Lung (tissue), 11 donors: ENCODE measurements at regions not wholly inside any gene's neighbourhood (a gene's known extent, or its start where the extent isn't known, plus 50 kb on each side); places are given as distances from the start of the nearest gene placed in this dataset.

ENCODE experiments used
- ATAC-seq: fragments of 200-7000 bp; cut with Tn5 transposase; one replicate; pipeline ENCODE4 v1.9.1; 2020; ENCODE audit warnings: moderate number of reproducible peaks; ENCODE audit not compliant: insufficient read depth, low FRiP score
- DNase-seq, 3 donors: peaks; one replicate each; pipeline ENCODE4 v3.0.0-alpha.2; 2013 to 2017
- H3K27ac ChIP-seq, 2 donors: one replicate each; pipeline ENCODE4 v1.5.1; 2013; ENCODE audit warnings: mild to moderate bottlenecking in 2 of 2, moderate library complexity in 2 of 2, control low read depth in 1 of 2, inconsistent platforms in 1 of 2, low read depth in 1 of 2, low read length in 1 of 2
- H3K27me3 ChIP-seq, 3 donors: one replicate each; pipeline ENCODE4 v1.5.1; 2013; ENCODE audit warnings: low read length in 2 of 3; ENCODE audit not compliant: control insufficient read depth in 3 of 3, insufficient read depth in 3 of 3
- H3K36me3 ChIP-seq, 4 donors: one replicate each; pipeline ENCODE4 v1.5.1; 2013; ENCODE audit warnings: low read length in 4 of 4, mild to moderate bottlenecking in 1 of 4, moderate library complexity in 1 of 4; ENCODE audit not compliant: control insufficient read depth in 4 of 4, insufficient read depth in 4 of 4
- H3K4me1 ChIP-seq, 5 donors: one replicate each; pipeline ENCODE4 v1.5.1; 2013; ENCODE audit warnings: low read length in 5 of 5, mild to moderate bottlenecking in 2 of 5, moderate library complexity in 1 of 5; ENCODE audit not compliant: control insufficient read depth in 5 of 5, insufficient read depth in 5 of 5
- H3K4me3 ChIP-seq: one replicate; pipeline ENCODE4 v1.5.1; 2013; ENCODE audit warnings: mild to moderate bottlenecking, control low read depth, moderate library complexity
- H3K9ac ChIP-seq, 2 donors: one replicate each; pipeline ENCODE4 v1.5.1; 2013; ENCODE audit warnings: low read length in 2 of 2, control low read depth in 1 of 2; ENCODE audit not compliant: insufficient read depth in 1 of 2
- H3K9me3 ChIP-seq, 4 donors: one replicate each; pipeline ENCODE4 v1.5.1; 2013; ENCODE audit warnings: low read length in 3 of 4, mild to moderate bottlenecking in 1 of 4, moderate library complexity in 1 of 4; ENCODE audit not compliant: control insufficient read depth in 4 of 4, insufficient read depth in 3 of 4
- WGBS, 2 donors: extraction: QIAGEN DNeasy Blood & Tissue Kit; methylation state at CpG; one replicate each; pipeline ENCODE4 v1.1.7; 2013; 5-methylcytosine and 5-hydroxymethylcytosine counted together
- TF ChIP-seq, protein P1 (sequence below): IDR thresholded peaks from 2 replicates; pipeline ENCODE4 v1.5.1; 2012; ENCODE audit warnings: mild to moderate bottlenecking; ENCODE audit errors: control extremely low read depth, extremely low read depth
- donor health status: control.
- donor health status: control.
- donor health status: Bipolar disorder and iron deficiency.
- donor health status: healthy.
- donor health status: DM: yes; HTN: yes; CAD: no.

DNA sequence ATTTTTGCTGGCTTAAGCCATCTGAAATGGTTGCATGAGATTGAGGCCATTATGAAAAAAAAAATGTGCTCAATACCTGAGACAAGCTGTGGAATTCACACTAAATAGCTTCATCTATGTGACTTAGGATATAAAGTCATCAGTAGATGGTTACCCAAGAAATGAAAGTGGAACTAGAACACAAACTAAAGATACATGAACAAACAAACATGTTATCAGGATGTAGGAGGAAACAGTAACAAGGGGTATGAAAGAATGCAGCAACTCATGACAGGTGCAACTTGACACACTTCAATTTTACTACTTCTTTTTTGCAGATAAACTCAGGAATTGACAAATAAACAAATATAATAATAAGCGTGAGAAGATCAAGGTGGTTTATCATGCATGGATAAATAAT lies 155.0 kb downstream of the WT1 start:
- 81 to 86% methylated on average over 1 of the region's 1 CpG for WGBS, 2 donors
- Histone ChIP-seq H3K27ac (no peak overlapping the region), H3K36me3 (no peaks in the 10 kb centered on the region), H3K9me3 (peaks cover 0 to 2% (median 0%) of the 10 kb centered on the region in 4 donors), H3K9ac (no peak overlapping the region), H3K4me3 (no peak overlapping the region), H3K27me3 (no peaks in the 10 kb centered on the region), H3K4me1 (no peaks in the 10 kb centered on the region)
- TF ChIP-seq, protein P1, sequence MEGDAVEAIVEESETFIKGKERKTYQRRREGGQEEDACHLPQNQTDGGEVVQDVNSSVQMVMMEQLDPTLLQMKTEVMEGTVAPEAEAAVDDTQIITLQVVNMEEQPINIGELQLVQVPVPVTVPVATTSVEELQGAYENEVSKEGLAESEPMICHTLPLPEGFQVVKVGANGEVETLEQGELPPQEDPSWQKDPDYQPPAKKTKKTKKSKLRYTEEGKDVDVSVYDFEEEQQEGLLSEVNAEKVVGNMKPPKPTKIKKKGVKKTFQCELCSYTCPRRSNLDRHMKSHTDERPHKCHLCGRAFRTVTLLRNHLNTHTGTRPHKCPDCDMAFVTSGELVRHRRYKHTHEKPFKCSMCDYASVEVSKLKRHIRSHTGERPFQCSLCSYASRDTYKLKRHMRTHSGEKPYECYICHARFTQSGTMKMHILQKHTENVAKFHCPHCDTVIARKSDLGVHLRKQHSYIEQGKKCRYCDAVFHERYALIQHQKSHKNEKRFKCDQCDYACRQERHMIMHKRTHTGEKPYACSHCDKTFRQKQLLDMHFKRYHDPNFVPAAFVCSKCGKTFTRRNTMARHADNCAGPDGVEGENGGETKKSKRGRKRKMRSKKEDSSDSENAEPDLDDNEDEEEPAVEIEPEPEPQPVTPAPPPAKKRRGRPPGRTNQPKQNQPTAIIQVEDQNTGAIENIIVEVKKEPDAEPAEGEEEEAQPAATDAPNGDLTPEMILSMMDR: no peak
- no peak for DNase-seq
- ATAC-seq: no peak

DNA sequence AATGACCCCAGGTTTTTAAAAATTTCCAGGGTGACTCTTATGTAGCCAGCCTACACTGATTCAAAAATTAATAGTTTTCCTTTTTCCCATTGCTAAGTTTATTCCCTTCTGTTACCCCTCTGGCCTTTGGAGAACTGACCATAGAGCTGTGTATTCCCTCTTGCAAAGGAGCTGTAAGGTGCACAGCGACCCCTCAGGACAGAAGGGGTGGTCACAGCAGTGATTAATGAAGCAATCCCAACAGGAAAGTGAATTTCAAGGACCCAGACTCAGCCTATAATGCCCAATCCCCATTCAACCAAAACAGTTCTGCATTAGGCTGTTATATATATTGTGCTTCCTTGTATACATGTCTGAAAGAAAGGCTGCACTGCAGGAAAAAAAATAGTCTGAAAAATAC lies 147.1 kb downstream of the WT1 start:
- Histone ChIP-seq H3K9me3 (peaks cover 0 to under 1% (median 0%) of the 10 kb centered on the region in 4 donors), H3K4me3 (no peak overlapping the region), H3K27me3 (no peaks in the 10 kb centered on the region), H3K27ac (no peak overlapping the region), H3K4me1 (peaks cover 0 to 2% (median 0%) of the 10 kb centered on the region in 5 donors), H3K36me3 (no peaks in the 10 kb centered on the region), H3K9ac (no peak overlapping the region)
- WGBS, 2 donors: 40 to 48% methylated on average over 1 of the region's 1 CpG
- DNase-seq: no peak
- TF ChIP-seq, protein P1: no peak
- no peak for ATAC-seq

DNA sequence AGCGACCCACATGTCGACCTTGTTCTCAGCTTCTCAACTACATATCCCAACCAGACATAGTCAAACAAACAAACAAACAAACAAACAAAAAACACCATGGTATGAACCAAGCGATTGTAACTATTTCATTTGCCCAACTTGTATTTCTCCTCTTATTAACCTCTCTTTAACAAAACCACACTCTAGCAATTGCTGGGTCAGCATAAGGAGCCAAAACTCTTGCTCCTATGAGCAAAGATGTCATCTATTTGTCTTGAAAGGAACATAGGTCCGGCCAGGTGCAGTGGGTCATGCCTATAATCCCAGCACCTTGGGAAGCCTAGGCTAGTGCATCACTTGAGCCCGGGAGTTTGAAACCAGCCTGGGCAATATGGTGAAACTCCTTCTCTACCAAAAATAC lies 145.6 kb downstream of the WT1 start:
- peaks cover 0 to 2% (median 0%) of the 10 kb centered on the region in 5 donors for H3K4me1 ChIP-seq
- no peaks in the 10 kb centered on the region for H3K36me3 ChIP-seq
- no peak overlapping the region for H3K4me3 ChIP-seq
- no peak overlapping the region for H3K27ac ChIP-seq
- 84 to 87% methylated on average over 5 of the region's 5 CpGs for WGBS, 2 donors
- ATAC-seq: no peak
- no peak overlapping the region for H3K9ac ChIP-seq
- no peaks in the 10 kb centered on the region for H3K27me3 ChIP-seq
- no peaks in the 10 kb centered on the region for H3K9me3 ChIP-seq
- DNase-seq: no peak
- TF ChIP-seq, protein P1: no peak

DNA sequence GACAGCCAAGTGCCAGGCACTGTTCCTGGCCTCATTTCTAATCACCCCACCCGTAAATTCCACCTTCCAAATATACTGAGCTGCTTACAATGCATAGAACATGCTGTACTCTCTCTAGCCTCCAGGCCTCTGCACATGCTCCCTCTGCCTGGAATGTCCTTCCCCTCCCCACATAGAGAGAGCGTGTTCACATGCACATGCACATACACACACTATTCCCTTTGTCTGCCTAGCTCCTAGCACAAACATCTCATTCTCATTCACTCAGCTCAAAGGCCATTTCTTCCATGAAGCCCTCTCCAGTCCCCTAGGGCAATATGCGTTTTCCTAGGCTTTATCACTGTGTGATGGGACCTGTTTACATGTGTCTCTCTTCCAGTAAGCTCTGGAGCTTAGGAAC lies 144.6 kb downstream of the WT1 start:
- Histone ChIP-seq H3K9me3 (no peaks in the 10 kb centered on the region), H3K9ac (no peak overlapping the region), H3K27ac (no peak overlapping the region), H3K27me3 (no peaks in the 10 kb centered on the region), H3K4me3 (no peak overlapping the region), H3K4me1 (peaks cover 0 to 2% (median 0%) of the 10 kb centered on the region in 5 donors), H3K36me3 (no peaks in the 10 kb centered on the region)
- TF ChIP-seq, protein P1: no peak
- WGBS, 2 donors: 78 to 87% methylated on average over 3 of the region's 3 CpGs
- ATAC-seq (no peak), DNase-seq (no peak)
